KMS-11 (cell line): ENCODE measurements at regions not wholly inside any gene's neighbourhood (a gene's known extent, or its start where the extent isn't known, plus 50 kb on each side); places are given as distances from the start of the nearest gene placed in this dataset.

Experiments
- H2AFZ ChIP-seq: fragments of 200-600 bp; sonication (generic); 2 replicates; pipeline ENCODE4 v1.6.1; 2016; ENCODE audit warnings: antibody characterized with exemption, mixed run types, low read depth
- H3K27ac ChIP-seq: fragments of 200-600 bp; sonication (generic); 2 replicates; pipeline ENCODE4 v1.6.1; 2016; ENCODE audit warnings: mild to moderate bottlenecking, mixed run types
- H3K27me3 ChIP-seq: fragments of 200-600 bp; sonication (generic); 2 replicates; pipeline ENCODE4 v1.6.1; 2017; ENCODE audit warnings: mild to moderate bottlenecking, low read depth, mixed run types, moderate library complexity; ENCODE audit not compliant: insufficient read depth
- H3K36me3 ChIP-seq: fragments of 200-600 bp; sonication (generic); 2 replicates; pipeline ENCODE4 v1.6.1; 2017; ENCODE audit warnings: mild to moderate bottlenecking, mixed run types; ENCODE audit not compliant: insufficient read depth
- H3K4me1 ChIP-seq: fragments of 200-600 bp; sonication (generic); 2 replicates; pipeline ENCODE4 v1.6.1; 2016; ENCODE audit warnings: mild to moderate bottlenecking, low read depth, mixed run types; ENCODE audit not compliant: poor library complexity, severe bottlenecking
- H3K4me2 ChIP-seq: fragments of 200-600 bp; sonication (generic); 2 replicates; pipeline ENCODE4 v1.7.0; 2016; ENCODE audit warnings: mild to moderate bottlenecking, mixed run types
- H3K4me3 ChIP-seq: fragments of 200-600 bp; sonication (generic); IDR thresholded peaks from 2 replicates; pipeline ENCODE4 v1.6.1; 2017; ENCODE audit warnings: low read depth, low read length, mixed read lengths; ENCODE audit not compliant: insufficient read depth
- H3K79me2 ChIP-seq: fragments of 200-600 bp; sonication (generic); 2 replicates; pipeline ENCODE4 v1.6.1; 2016; ENCODE audit warnings: low read depth, mixed run types; ENCODE audit not compliant: insufficient read depth
- H3K9ac ChIP-seq: fragments of 200-600 bp; sonication (generic); 2 replicates; pipeline ENCODE4 v1.6.1; 2016; ENCODE audit warnings: mild to moderate bottlenecking, mixed run types
- H4K20me1 ChIP-seq: fragments of 200-600 bp; sonication (generic); 2 replicates; pipeline ENCODE4 v1.6.1; 2016; ENCODE audit warnings: mild to moderate bottlenecking, mixed run types; ENCODE audit not compliant: insufficient read depth
- CTCF ChIP-seq: fragments of 200-600 bp; sonication (generic); conservative IDR thresholded peaks from 2 replicates; pipeline ENCODE4 v1.6.1; 2017; ENCODE audit warnings: low read depth, mild to moderate bottlenecking, antibody characterized with exemption, low read length, moderate library complexity, mixed read lengths

- Histone ChIP-seq H3K79me2 (no peaks in the 10 kb centered on the region), H3K4me3 (no peak overlapping the region), H3K4me2 (no peak overlapping the region), H3K27ac (no peak overlapping the region), H3K9ac (no peak overlapping the region), H3K4me1 (no peaks in the 10 kb centered on the region), H3K36me3 (no peaks in the 10 kb centered on the region), H2AFZ (no peak overlapping the region), H4K20me1 (no peaks in the 10 kb centered on the region), H3K27me3 (no peaks in the 10 kb centered on the region)
- no peak for TF ChIP-seq CTCF
Observed at GRCh38 chr2:219777388-219777787, 150.0 kb downstream of the SLC4A3 start.

DNA sequence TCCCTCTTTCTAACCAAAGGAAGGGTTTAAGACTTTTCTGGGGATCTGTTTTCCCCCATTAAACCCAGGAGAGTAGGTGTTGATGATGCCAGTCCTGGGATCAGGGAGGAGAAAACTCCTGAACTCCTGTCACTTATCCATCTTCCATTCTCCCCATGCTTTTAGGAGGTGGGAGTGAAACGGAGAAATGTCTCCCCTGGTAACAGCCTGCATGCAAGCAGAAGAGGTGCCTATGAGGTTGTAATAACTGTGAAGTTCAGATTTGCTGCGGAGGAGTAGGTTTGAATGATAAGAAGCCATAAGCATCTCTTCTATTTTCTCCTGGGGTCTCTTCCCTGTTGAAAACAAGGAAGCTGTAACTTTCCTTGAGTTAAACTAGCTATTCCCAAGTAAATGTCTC, 150.8 kb downstream of the SLC4A3 start:
- no peaks in the 10 kb centered on the region for H3K36me3 ChIP-seq
- H2AFZ ChIP-seq = no peak overlapping the region
- H3K27ac ChIP-seq = no peak overlapping the region
- no peak overlapping the region for H3K4me3 ChIP-seq
- no peaks in the 10 kb centered on the region for H3K27me3 ChIP-seq
- no peaks in the 10 kb centered on the region for H3K4me1 ChIP-seq
- TF ChIP-seq CTCF = no peak
- no peak overlapping the region for H3K9ac ChIP-seq
- H4K20me1 ChIP-seq = no peaks in the 10 kb centered on the region
- H3K4me2 ChIP-seq = no peak overlapping the region
- no peaks in the 10 kb centered on the region for H3K79me2 ChIP-seq

- no peaks in the 10 kb centered on the region for H3K36me3 ChIP-seq
- no peaks in the 10 kb centered on the region for H4K20me1 ChIP-seq
Observed at GRCh38 chr2:219782737-219783348, 155.4 kb downstream of the SLC4A3 start.

GRCh38 chr2:219783359-219783975, 156.0 kb downstream of the SLC4A3 start:
- Histone ChIP-seq H2AFZ (no peak overlapping the region), H4K20me1 (no peaks in the 10 kb centered on the region), H3K4me1 (no peaks in the 10 kb centered on the region), H3K27ac (no peak overlapping the region), H3K9ac (no peak overlapping the region), H3K4me3 (no peak overlapping the region), H3K27me3 (no peaks in the 10 kb centered on the region), H3K4me2 (no peak overlapping the region), H3K79me2 (no peaks in the 10 kb centered on the region), H3K36me3 (no peaks in the 10 kb centered on the region)
- TF ChIP-seq CTCF = no peak

More at GRCh38 chr2:219782737-219783348, 155.4 kb downstream of the SLC4A3 start:
- no peaks in the 10 kb centered on the region for H3K4me1 ChIP-seq
- H3K9ac ChIP-seq = no peak overlapping the region
- TF ChIP-seq CTCF = no peak
- no peak overlapping the region for H3K27ac ChIP-seq
- no peaks in the 10 kb centered on the region for H3K27me3 ChIP-seq
- no peaks in the 10 kb centered on the region for H3K79me2 ChIP-seq
- no peak overlapping the region for H2AFZ ChIP-seq
- H3K4me2 ChIP-seq = no peak overlapping the region
- no peak overlapping the region for H3K4me3 ChIP-seq
